ENCODE measurements at regions not wholly inside any gene's neighbourhood (a gene's known extent, or its start where the extent isn't known, plus 50 kb on each side); places are given as distances from the start of the nearest gene placed in this dataset.

- no peak for TF ChIP-seq ZFX (IDR thresholded peaks at IDR 0.05)
- TF ChIP-seq, protein P1, sequence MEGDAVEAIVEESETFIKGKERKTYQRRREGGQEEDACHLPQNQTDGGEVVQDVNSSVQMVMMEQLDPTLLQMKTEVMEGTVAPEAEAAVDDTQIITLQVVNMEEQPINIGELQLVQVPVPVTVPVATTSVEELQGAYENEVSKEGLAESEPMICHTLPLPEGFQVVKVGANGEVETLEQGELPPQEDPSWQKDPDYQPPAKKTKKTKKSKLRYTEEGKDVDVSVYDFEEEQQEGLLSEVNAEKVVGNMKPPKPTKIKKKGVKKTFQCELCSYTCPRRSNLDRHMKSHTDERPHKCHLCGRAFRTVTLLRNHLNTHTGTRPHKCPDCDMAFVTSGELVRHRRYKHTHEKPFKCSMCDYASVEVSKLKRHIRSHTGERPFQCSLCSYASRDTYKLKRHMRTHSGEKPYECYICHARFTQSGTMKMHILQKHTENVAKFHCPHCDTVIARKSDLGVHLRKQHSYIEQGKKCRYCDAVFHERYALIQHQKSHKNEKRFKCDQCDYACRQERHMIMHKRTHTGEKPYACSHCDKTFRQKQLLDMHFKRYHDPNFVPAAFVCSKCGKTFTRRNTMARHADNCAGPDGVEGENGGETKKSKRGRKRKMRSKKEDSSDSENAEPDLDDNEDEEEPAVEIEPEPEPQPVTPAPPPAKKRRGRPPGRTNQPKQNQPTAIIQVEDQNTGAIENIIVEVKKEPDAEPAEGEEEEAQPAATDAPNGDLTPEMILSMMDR (conservative IDR thresholded peaks at IDR 0.05): no peak
- no peak overlapping the region for H3K27ac ChIP-seq
Observed at GRCh38 chr13:77465603-77466195, 69.8 kb upstream of the SCEL start.

- TF ChIP-seq, protein P1 (conservative IDR thresholded peaks at IDR 0.05): no peak
- no peak for TF ChIP-seq ZFX (IDR thresholded peaks at IDR 0.05)
- no peak overlapping the region; the same call in 1 of the 2 replicates for H3K27ac ChIP-seq
Observed at GRCh38 chr13:77460195-77460594, 75.3 kb upstream of the SCEL start.

DNA sequence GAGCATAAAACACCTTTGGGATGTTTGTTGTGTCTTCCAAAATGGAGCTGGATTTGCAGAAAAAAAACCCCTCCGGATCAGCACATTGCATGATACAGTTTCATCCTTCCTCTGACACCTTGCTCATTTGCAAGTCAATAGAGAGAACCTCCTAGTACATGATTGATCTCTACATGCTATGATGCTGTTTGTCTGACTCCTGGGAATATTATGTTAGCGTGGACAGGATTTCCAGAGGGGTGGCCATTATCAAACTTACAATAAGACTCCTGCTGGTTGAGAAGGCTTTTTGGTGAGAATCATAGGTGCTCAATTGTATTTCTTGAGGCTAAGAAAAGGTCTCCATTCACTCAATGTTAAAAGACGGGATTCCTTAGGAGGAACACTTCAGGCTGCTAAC, 75.9 kb upstream of the SCEL start:
- TF ChIP-seq ZFX (IDR thresholded peaks at IDR 0.05): no peak
- TF ChIP-seq, protein P1 (conservative IDR thresholded peaks at IDR 0.05): no peak
- H3K27ac ChIP-seq: no peak overlapping the region

DNA sequence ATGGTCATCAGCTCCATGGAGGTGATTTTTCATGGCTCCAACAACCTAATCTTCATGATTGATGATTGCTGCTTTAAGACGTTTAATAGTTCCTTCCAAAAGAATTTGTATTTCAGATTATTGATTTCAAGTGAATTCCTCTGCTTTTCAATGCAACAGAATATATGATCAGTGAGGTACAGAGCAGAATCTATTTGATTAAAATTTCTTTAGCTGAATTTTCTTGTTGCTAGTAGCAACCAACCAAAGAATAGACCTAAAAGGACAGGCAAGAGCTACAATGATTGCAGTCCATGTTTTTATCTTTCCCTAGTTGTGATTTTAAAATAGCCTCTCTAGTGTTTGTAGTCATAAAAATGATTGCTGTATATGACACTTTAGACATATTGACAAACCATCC, 76.8 kb upstream of the SCEL start:
- no peak for TF ChIP-seq ZFX (IDR thresholded peaks at IDR 0.05)
- no peak overlapping the region for H3K27ac ChIP-seq

GRCh38 chr13:77457966-77458365, 77.5 kb upstream of the SCEL start:
- H3K27ac ChIP-seq: no peak overlapping the region
- TF ChIP-seq ZFX (IDR thresholded peaks at IDR 0.05): no peak
- TF ChIP-seq, protein P1 (conservative IDR thresholded peaks at IDR 0.05): no peak

DNA sequence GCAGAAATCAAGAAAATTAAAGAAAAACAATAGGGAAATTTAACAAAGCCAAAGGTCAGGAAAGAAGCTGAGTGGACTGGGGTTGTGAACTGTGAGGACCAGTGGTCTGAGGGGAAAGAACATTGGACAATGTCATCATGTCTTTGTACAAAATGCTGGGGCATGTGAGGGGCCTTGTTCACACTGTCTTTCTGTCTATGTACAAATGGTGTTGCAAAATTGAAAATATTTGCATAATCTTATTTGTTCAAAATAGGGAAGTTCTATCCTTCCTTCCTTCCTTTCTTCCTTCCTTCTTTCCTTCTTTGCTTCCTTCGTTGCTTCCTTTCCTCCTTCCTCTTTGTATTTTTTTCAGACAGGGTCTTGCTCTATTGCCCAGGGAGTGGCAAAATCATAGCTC, 79.2 kb upstream of the SCEL start:
- TF ChIP-seq ZFX (IDR thresholded peaks at IDR 0.05): no peak
- TF ChIP-seq, protein P1 (conservative IDR thresholded peaks at IDR 0.05): no peak

DNA sequence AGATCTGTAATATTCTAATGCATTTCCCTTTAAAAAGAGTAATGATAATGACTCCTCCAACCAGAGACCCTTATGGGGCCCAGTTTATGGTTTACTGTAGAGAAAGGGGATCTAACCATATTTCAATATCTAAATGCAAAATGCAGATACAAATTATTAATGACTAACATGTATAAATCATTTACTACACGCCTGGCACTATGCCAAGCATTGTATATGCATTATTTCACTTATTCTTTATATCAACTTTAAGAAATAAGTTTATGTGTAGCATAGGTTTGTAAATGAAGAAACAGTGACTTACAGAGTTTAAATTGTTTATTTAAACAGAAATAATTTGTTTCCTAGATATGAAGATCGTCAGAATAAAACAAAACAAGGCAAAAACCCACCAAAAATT, 86.2 kb upstream of the SCEL start:
- TF ChIP-seq ZFX (IDR thresholded peaks at IDR 0.05): no peak
- TF ChIP-seq, protein P1 (conservative IDR thresholded peaks at IDR 0.05): no peak
- no peak overlapping the region for H3K27ac ChIP-seq

More for the DNA sequence above, 79.2 kb upstream of the SCEL start:
- H3K27ac ChIP-seq: no peak overlapping the region

DNA sequence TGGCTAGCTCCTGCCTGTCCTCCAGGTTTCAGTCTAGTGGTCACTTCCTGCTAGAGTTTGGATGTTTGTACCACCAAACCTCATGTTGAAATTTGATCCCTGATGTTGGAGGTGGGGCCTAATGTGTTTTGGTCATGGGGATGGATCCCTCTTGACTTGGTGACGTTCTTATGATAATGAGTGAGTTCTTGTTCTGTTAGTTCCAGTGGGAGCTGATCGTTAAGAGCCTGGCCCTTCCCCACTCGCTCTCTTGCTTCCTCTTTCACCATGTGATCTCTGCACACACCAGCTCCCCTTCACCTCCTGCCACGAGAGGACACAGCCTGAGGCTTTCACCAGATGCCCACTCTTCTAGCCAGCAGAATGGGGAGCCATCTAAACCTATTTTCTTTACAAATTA, 86.8 kb upstream of the SCEL start:
- TF ChIP-seq, protein P1 (conservative IDR thresholded peaks at IDR 0.05): no peak
- no peak overlapping the region for H3K27ac ChIP-seq

All from C4-2B (cell line).